K562 (cell line): ENCODE measurements at regions not wholly inside any gene's neighbourhood (a gene's known extent, or its start where the extent isn't known, plus 50 kb on each side); places are given as distances from the start of the nearest gene placed in this dataset.
A peak's percentile ranks its signal among the peaks of the same experiment; 100 is the strongest.

ENCODE experiments used
- ATF3 ChIP-seq, 2 experiments: fragments of 450-650 bp in 1 of 2; sonication (generic) in 1 of 2; formaldehyde crosslinking in 1 of 2; IDR thresholded peaks in 1 of 2; conservative IDR thresholded peaks in 1 of 2; 2 replicates each; pipeline versions ENCODE4 v1.6.1 to v1.8.1; 2016 to 2023; ENCODE audit warnings: mild to moderate bottlenecking in 2 of 2, moderate library complexity in 2 of 2, inconsistent platforms in 1 of 2, missing genetic modification reagents in 1 of 2
- ATF7 ChIP-seq: fragments of 450-650 bp; IDR thresholded peaks from 2 replicates; pipeline ENCODE4 v1.7.1; 2014; ENCODE audit warnings: mild to moderate bottlenecking, moderate library complexity
- ELF1 ChIP-seq: fragments of 200-800 bp; sonication (Bioruptor generic); IDR thresholded peaks from 2 replicates; pipeline ENCODE4 v1.6.1; 2016; ENCODE audit warnings: missing genetic modification characterization, missing compliant biosample characterization
- FOXM1 ChIP-seq, 2 experiments: fragments of 450-650 bp in 1 of 2; sonication (generic) in 1 of 2; formaldehyde crosslinking in 1 of 2; IDR thresholded peaks; 2 replicates each; pipeline versions ENCODE4 v1.6.1 to v1.9.0; 2017 to 2022; ENCODE audit warnings: low read depth in 2 of 2, mild to moderate bottlenecking in 2 of 2, missing genetic modification reagents in 1 of 2, moderate library complexity in 1 of 2
- GTF2E2 ChIP-seq: fragments of 200-800 bp; sonication (Bioruptor generic); IDR thresholded peaks from 2 replicates; pipeline ENCODE4 v1.6.1; 2016; ENCODE audit warnings: missing genetic modification characterization, missing compliant biosample characterization
- LEF1 ChIP-seq: fragments of 450-650 bp; IDR thresholded peaks from 2 replicates; pipeline ENCODE4 v1.6.1; 2016; ENCODE audit warnings: mild to moderate bottlenecking
- MAFF ChIP-seq: IDR thresholded peaks from 2 replicates; pipeline ENCODE4 v1.6.1; 2012; ENCODE audit warnings: low read length, improper control_type of control experiment
- MAFG ChIP-seq: fragments of 450-650 bp; conservative IDR thresholded peaks from 2 replicates; pipeline ENCODE4 v1.6.1; 2016; ENCODE audit warnings: missing genetic modification characterization, missing compliant biosample characterization
- MCM3 ChIP-seq: fragments of 450-650 bp; IDR thresholded peaks from 2 replicates; pipeline ENCODE4 v1.6.1; 2016
- MEIS2 ChIP-seq: fragments of 450-650 bp; IDR thresholded peaks from 2 replicates; pipeline ENCODE4 v1.6.1; 2014; ENCODE audit warnings: mild to moderate bottlenecking; ENCODE audit not compliant: partially characterized antibody
- MYNN ChIP-seq, 2 experiments: sonication (generic); formaldehyde crosslinking in 1 of 2; IDR thresholded peaks; 2 replicates each; pipeline versions ENCODE4 v1.5.0 to v1.6.1; 2016 to 2020; ENCODE audit warnings: antibody characterized with exemption in 1 of 2, missing genetic modification reagents in 1 of 2
- NEUROD1 ChIP-seq: fragments of 150-350 bp; IDR thresholded peaks from 2 replicates; pipeline ENCODE4 v1.6.1; 2014; ENCODE audit warnings: borderline replicate concordance, low read length, low read depth; ENCODE audit not compliant: partially characterized antibody
- PATZ1 ChIP-seq: fragments of 250-450 bp; sonication (Bioruptor Pico); IDR thresholded peaks from 2 replicates; pipeline ENCODE4 v1.5.0; 2020; ENCODE audit warnings: mild to moderate bottlenecking, borderline replicate concordance
- PHB2 ChIP-seq: fragments of 450-650 bp; IDR thresholded peaks from 2 replicates; pipeline ENCODE4 v1.6.1; 2017; ENCODE audit warnings: low read depth
- RBM14 ChIP-seq: fragments of 200-400 bp; formaldehyde crosslinking; IDR thresholded peaks from 2 replicates; pipeline ENCODE4 v1.6.1; 2018; ENCODE audit warnings: low read depth, mild to moderate bottlenecking, low read length, moderate library complexity, borderline replicate concordance; ENCODE audit not compliant: insufficient read depth
- RNF2 ChIP-seq: sonication (generic); IDR thresholded peaks from 2 replicates; pipeline ENCODE4 v1.6.1; 2016
- SRSF1 ChIP-seq: fragments of 200-400 bp; formaldehyde crosslinking; IDR thresholded peaks from 2 replicates; pipeline ENCODE4 v1.6.1; 2017; ENCODE audit warnings: mild to moderate bottlenecking, low read depth, low read length, moderate library complexity
- STAG1 ChIP-seq: sonication (generic); formaldehyde crosslinking; IDR thresholded peaks from 2 replicates; pipeline ENCODE4 v1.5.0; 2020; ENCODE audit warnings: missing genetic modification reagents, borderline replicate concordance
- USF2 ChIP-seq: sonication (generic); formaldehyde crosslinking; IDR thresholded peaks from 2 replicates; pipeline ENCODE4 v1.5.0; 2020; ENCODE audit warnings: missing genetic modification reagents
- YBX1 ChIP-seq: fragments of 450-650 bp; IDR thresholded peaks from 2 replicates; pipeline ENCODE4 v1.7.1; 2016; ENCODE audit warnings: mild to moderate bottlenecking
- ZEB2 ChIP-seq: fragments of 450-650 bp; IDR thresholded peaks from 2 replicates; pipeline ENCODE4 v1.6.1; 2016
- ZNF124 ChIP-seq: sonication (generic); formaldehyde crosslinking; IDR thresholded peaks from 2 replicates; pipeline ENCODE4 v1.8.1; 2022; ENCODE audit warnings: missing genetic modification reagents
- ZNF766 ChIP-seq: fragments of 200-800 bp; sonication (Bioruptor generic); conservative IDR thresholded peaks from 2 replicates; pipeline ENCODE4 v1.6.1; 2016; ENCODE audit warnings: missing genetic modification characterization, missing compliant biosample characterization
- ZNF77 ChIP-seq: fragments of 250-450 bp; sonication (Bioruptor Pico); IDR thresholded peaks from 2 replicates; pipeline ENCODE4 v1.5.0; 2020
- TF ChIP-seq, protein P1 (sequence below): fragments of 250-450 bp; sonication (Bioruptor Pico); IDR thresholded peaks from 2 replicates; pipeline ENCODE4 v1.4.0; 2020; ENCODE audit warnings: mild to moderate bottlenecking

DNA sequence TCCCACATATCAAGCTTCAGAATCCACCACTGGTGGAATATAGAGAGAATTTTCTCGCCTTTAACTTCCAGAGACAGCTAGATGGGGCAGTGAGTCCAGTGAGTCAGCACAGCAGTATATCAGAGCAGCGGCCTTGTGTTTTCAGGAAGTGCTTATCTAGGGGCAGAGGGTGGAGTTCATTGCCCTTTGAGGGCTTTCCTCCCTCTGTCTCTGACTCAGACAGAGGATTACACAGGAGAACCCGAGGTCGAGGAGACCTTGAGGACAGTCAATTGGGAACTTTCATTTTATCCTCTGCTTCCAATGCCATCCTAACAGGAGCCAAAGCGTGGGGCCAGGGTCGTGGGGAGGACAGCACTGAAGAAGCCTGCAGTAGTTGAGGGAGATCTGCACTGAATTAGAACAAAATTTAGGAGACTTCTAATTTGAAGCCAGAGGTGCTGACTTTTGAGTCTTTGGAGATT is 109.6 kb upstream of the UMPS start (continued):
- TF ChIP-seq FOXM1 (IDR thresholded peaks at IDR 0.05; ENCODE audit: low read depth) (0 out of 2 replicates have a peak, but pooled peaks have one; percentile 44), FOXM1 (CRISPR knock-in tag; IDR thresholded peaks at IDR 0.05; ENCODE audit: low read depth) (no peak), USF2 (no peak), ZEB2 (no peak), MYNN (IDR thresholded peaks at IDR 0.05) (peak; percentile 88), MYNN (CRISPR knock-in tag; IDR thresholded peaks at IDR 0.05) (no peak; the same call in 1 of the 2 replicates), ZNF766 (CRISPR knock-in tag) (peak; percentile 64), LEF1 (peak; percentile 91), MEIS2 (peak; percentile 81), MAFG (peak; percentile 85), PHB2 (no peak), ATF7 (peak; percentile 54; the same call in 1 of the 2 replicates), STAG1 (CRISPR knock-in tag) (no peak), MAFF (peak; percentile 83), ZNF77 (CRISPR knock-in tag) (no peak), RBM14 (no peak), NEUROD1 (peak; percentile 82), ZNF124 (CRISPR knock-in tag) (no peak), PATZ1 (CRISPR knock-in tag) (no peak), GTF2E2 (tag) (no peak), ATF3 (IDR thresholded peaks at IDR 0.05) (peak; percentile 89), ATF3 (CRISPR knock-in tag; conservative IDR thresholded peaks at IDR 0.05) (no peak), SRSF1 (no peak), YBX1 (no peak), ELF1 (tag) (peak; percentile 78), RNF2 (peak; percentile 90), MCM3 (no peak)
- TF ChIP-seq, protein P1, sequence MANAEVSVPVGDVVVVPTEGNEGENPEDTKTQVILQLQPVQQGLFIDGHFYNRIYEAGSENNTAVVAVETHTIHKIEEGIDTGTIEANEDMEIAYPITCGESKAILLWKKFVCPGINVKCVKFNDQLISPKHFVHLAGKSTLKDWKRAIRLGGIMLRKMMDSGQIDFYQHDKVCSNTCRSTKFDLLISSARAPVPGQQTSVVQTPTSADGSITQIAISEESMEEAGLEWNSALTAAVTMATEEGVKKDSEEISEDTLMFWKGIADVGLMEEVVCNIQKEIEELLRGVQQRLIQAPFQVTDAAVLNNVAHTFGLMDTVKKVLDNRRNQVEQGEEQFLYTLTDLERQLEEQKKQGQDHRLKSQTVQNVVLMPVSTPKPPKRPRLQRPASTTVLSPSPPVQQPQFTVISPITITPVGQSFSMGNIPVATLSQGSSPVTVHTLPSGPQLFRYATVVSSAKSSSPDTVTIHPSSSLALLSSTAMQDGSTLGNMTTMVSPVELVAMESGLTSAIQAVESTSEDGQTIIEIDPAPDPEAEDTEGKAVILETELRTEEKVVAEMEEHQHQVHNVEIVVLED (CRISPR knock-in tag): no peak
